ENCODE measurements at regions not wholly inside any gene's neighbourhood (a gene's known extent, or its start where the extent isn't known, plus 50 kb on each side); places are given as distances from the start of the nearest gene placed in this dataset.

- WGBS, 3 donors, result 88 to 91% (median 88%) methylated on average over 5 of the region's 5 CpGs
These were observed 209.7 kb downstream of the DUSP10 start for GRCh38 chr1:221532071-221532773.

DNA sequence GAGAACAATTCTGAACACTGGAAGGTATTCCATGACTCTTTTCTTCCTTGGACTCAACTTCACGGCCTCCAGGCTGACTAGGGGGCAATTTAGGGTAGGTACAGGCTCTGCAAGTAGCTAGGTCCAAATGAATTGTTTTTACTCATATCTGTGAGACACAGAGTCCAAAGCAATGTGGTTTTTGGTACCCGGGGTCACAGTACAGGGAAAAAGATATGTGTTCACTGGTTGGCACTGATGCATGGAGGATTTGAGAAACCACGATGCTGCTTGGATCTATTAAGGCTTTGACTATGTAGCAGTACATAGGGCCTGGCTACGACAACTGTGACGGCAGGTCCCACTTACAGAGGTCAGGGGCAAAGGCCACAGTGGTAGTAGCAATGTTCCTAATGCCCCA lies 200.6 kb downstream of the DUSP10 start:
- intact Hi-C loops (cut with DNase I), result no loop called here
- H3K4me3 ChIP-seq, result no peak overlapping the region
- TF ChIP-seq POLR2A (IDR thresholded peaks at IDR 0.05) (no peak), CTCF (IDR thresholded peaks at IDR 0.05) (no peak), EP300 (IDR thresholded peaks at IDR 0.05) (no peak)
- H3K4me1 ChIP-seq (ENCODE audit: insufficient read depth), result no peaks in the 10 kb centered on the region
- no peaks in the 10 kb centered on the region for H3K36me3 ChIP-seq
- H3K27me3 ChIP-seq, result no peaks in the 10 kb centered on the region
- no peak overlapping the region for H3K27ac ChIP-seq
- WGBS, 3 donors, result 87 to 88% (median 87%) methylated on average over 5 of the region's 5 CpGs
- no peak for DNase-seq
- H3K9me3 ChIP-seq, result no peaks in the 10 kb centered on the region

More at GRCh38 chr1:221532071-221532773, 209.7 kb downstream of the DUSP10 start:
- no peak for DNase-seq
- Histone ChIP-seq H3K27me3 (no peaks in the 10 kb centered on the region), H3K4me3 (no peak overlapping the region), H3K9me3 (no peaks in the 10 kb centered on the region), H3K36me3 (no peaks in the 10 kb centered on the region), H3K27ac (no peak overlapping the region), H3K4me1 (ENCODE audit: insufficient read depth) (no peaks in the 10 kb centered on the region)
- TF ChIP-seq POLR2A (IDR thresholded peaks at IDR 0.05), result no peak
- no peak for TF ChIP-seq EP300 (IDR thresholded peaks at IDR 0.05)
- TF ChIP-seq CTCF (IDR thresholded peaks at IDR 0.05), result no peak
- intact Hi-C loops (cut with DNase I), result no loop called here

DNA sequence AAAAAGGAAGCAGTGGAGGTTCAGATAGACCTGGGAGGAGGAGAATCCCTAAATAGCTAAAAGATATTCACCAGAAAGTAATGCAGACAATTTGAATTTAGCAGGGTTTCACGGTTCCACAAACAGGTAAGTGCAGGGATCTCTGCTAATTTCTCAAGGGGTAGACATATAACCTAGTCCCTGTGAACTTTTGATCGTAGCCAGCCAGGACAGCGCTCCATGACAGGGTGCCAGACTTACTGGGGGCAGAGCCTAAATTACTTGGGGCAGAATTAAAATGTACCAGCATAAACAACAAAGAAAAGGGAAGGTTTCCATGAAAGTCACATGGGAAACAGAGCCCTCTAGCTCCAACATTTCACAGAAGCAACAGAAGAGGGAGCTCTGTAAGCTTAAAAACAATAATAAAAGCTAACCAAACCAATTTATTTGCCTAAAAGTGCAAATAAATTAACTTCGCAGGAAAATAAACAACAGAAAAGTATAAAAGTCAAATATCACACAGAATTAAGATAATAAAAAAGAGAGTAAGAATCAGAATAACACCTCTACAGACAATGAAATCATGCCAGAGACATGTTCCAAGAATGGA lies 198.3 kb downstream of the DUSP10 start:
- Histone ChIP-seq H3K27ac (no peak overlapping the region), H3K4me1 (ENCODE audit: insufficient read depth) (no peaks in the 10 kb centered on the region), H3K4me3 (no peak overlapping the region), H3K36me3 (no peaks in the 10 kb centered on the region), H3K9me3 (no peaks in the 10 kb centered on the region), H3K27me3 (no peaks in the 10 kb centered on the region)
- WGBS, 3 donors, result 35 to 45% (median 38%) methylated on average over 4 of the region's 4 CpGs
- intact Hi-C loops (cut with DNase I), result no loop called here
- TF ChIP-seq POLR2A (IDR thresholded peaks at IDR 0.05) (no peak), CTCF (IDR thresholded peaks at IDR 0.05) (no peak), EP300 (IDR thresholded peaks at IDR 0.05) (no peak)
- DNase-seq, result no peak

DNA sequence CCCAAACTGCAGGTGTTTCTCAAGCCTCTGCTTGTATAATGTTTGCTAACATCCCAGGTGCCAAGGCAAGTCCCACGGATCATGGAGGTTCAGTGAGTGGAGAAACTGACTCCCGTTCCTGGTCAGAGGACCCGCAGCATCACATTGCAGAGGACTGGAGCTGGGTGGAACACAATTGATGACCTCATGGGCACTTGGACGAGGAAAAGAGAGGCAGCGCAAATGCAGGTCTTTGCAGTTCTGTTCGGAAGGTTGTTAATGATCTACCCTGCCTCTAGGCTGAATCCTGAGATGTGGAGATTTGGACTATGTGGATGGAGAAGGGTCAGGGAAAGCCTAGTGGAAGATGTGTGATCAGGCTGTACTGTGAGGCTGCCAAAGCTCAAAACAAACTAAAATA lies 192.9 kb downstream of the DUSP10 start:
- no peak overlapping the region for H3K4me3 ChIP-seq
- TF ChIP-seq POLR2A (IDR thresholded peaks at IDR 0.05) (no peak), EP300 (IDR thresholded peaks at IDR 0.05) (no peak), CTCF (IDR thresholded peaks at IDR 0.05) (no peak)
- 90 to 93% (median 90%) methylated on average over 6 of the region's 6 CpGs for WGBS, 3 donors
- H3K9me3 ChIP-seq, result no peaks in the 10 kb centered on the region
- H3K36me3 ChIP-seq, result no peaks in the 10 kb centered on the region
- H3K27me3 ChIP-seq, result no peaks in the 10 kb centered on the region
- H3K4me1 ChIP-seq (ENCODE audit: insufficient read depth), result no peaks in the 10 kb centered on the region
- intact Hi-C loops (cut with DNase I), result no loop called here
- H3K27ac ChIP-seq, result no peak overlapping the region
- DNase-seq, result no peak
